Fibroblast of upper back skin (primary cell): ENCODE measurements at regions not wholly inside any gene's neighbourhood (a gene's known extent, or its start where the extent isn't known, plus 50 kb on each side); places are given as distances from the start of the nearest gene placed in this dataset.
"Not testable (repeated sequence)": the region's sequence is repeated elsewhere in the genome, so short reads cannot be mapped to it uniquely, and the experiment has no call there.

ENCODE experiments used
- DNase-seq: peaks from one replicate; pipeline ENCODE4 v3.0.0-alpha.2; 2013

DNA sequence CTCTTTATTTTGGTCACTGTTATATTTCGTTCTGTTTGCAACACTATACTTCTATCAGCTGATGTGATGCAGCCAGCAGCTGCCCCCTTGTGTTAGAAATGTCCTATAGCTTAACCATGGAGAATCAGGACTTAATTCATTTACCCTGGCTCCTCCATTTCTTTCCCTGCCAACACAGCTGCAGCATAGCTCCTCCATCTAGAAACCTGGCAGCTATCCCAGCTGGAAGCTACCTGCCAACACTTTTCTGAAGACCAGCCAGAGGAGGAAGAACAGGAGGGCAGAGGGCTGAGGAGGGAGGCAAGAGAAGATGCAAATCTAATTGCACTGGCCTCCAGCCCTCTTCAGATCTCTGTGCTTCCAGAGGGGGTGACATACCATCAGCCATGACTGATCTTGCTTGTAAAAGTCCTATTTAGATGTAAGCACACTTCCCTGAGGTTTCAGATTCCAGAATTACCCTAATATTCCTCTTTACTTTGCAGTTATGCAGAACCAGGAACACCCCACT, 156.8 kb upstream of the TMEM260 start:
- DNase-seq: peak; percentile 79

DNA sequence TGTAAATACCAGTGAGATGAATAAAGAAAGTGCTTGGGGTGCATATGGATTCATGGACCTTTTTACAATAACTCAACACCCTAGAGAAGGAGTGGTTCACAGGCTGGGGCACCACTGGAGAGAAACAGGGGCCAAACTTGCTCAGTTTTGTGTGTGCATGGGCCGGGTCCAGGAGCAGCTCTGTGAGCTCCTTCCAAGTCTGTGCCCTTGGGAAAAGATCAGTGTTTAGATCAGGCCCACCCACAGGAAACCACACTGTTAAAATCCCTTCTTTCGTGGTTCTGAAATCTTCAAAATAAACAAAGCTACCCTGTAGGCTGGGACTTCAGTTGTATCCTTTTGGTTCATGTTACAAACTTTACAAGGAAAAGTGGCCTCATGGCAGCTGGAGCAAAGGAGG, 156.1 kb upstream of the TMEM260 start:
- peak; percentile 39 for DNase-seq

DNA sequence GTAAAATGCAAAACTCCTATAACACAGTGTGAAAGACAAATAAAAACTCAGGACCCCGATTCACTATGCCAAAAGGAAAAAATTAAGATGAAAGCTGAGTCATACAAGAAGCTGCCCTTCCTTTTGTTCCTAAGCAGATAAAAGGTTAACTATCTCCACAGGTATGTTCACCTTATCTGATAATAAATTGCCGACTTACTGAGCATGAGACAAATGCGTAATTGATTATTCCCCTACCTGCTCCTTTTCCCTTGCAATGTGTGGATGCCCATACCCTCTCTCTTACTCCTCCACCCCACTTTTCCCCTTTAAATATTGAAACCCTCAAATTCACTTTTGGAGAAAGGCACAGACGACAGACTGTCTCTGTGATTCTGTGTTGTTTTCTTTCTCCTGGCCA, 148.6 kb upstream of the TMEM260 start:
- DNase-seq: no peak

DNA sequence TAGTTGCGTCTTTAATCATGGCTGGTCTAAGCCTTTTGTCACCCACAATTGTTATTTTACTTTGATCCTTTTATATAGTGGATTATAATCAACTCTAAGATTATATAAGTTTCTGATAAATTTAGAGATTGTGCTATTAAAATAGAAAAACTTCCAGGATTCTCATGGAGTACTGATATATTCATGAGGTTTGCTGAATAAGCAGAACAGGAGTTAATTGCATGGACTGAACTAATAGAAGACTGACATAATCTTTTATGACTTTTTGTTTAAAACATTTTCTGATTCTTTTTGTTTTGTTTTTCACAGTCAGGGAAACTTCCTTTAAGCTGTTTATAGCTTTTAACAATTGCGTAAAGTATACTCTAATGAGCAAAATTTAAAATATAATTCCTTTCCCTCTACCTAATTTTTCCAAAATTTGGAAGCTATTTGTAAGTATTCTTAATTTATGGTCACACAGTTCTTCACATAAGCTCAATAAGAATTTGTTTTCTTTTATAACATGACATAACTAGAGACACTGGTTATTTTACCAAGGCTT, 129.9 kb upstream of the TMEM260 start:
- DNase-seq: no peak

DNA sequence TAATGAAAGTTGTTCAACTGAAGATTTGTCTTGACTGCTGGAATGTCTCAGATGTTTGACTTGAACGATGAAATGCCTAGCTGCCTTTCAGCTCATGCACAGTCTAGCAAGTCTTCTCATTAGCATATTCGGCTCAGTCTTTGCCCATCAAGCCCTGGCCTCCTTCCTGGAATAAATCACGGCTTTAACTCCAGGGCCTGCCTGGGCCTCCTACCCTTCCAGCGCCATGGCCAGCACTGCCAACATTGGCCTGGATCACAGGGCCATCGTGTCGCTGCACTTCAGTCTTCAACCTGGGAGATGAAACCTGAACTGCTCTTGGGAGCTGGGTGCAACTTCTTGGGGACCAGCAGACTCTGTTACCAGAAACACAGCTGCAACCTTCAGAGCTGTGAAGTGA, 126.7 kb upstream of the TMEM260 start:
- no peak for DNase-seq

DNA sequence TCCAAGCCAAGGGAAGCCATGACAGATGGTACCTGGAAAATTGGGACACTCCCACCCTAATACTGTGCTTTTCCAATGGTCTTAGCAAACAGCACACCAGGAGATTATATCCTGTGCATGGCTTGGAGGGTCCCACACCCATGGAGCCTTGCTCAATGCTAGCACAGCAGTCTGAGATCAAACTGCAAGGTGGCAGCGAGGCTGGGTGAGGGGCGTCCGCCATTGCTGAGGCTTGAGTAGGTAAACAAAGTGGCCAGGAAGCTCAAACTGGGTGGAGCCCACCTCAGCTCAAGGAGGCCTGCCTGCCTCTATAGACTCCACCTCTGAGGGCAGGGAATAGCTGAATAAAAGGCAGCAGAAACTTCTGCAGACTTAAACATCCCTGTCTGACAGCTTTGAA, 124.9 kb upstream of the TMEM260 start:
- not testable (repeated sequence) for DNase-seq

DNA sequence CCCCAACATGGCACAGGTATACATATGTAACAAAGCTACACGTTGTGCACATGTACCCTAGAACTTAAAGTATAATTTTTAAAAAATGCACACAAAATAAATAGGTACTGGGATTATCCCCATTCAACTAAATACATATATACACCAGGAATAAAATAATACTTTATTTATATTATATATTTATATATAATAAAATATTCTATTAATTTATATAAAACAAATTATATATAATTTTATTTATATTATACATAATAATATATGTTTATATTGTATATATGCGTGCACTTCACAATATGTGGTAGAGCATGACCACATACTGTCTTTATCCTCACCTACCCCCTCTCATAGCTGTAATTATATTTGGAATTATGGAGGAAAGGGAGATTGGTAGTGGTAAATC, 119.1 kb upstream of the TMEM260 start:
- DNase-seq: no peak

DNA sequence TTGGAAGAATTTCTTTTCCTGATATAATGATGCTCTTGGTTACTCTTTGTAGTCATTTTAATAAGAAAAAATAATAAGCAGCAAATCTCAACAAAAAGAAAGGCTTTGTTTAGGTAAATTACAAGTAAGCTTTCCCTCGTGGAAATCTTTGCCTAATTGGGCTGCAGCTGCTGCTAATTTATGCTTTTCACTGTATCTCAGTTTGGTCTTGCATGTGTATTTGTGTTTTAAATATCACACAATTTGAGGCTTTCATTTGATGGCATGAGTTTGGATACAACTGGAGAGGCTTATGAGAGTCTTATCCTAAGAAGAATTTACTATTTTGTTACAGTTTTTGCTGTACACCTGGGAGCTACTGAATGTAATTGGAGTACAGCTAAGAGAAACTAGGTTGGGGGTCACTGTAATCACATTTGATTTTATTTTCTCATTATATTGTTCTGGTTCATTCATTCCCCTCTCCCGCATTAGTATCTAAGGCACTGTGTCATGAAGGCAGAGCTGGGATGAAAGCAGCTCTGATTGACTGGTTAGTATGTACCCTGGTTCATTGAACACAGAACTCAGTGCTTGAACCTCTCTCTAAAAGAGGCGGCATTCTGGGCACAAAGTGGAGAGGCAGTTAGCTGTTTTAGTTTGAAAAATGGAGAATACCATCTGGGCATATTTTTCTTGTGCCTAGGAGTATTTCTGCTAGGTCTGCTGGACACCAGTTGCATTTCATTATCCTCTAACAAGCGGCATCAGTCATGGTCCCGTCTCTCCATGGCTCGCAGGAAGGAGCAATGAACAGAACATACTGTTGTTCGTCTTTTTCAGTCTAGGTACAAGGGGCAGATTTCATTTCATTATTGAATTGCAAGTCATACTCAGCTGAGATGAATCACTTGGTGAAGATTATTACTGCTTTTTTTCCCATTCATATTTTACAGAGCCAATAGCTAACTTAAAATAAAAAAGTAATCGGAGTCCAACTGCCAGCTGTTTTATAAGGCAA, 118.0 kb upstream of the TMEM260 start:
- DNase-seq: no peak

DNA sequence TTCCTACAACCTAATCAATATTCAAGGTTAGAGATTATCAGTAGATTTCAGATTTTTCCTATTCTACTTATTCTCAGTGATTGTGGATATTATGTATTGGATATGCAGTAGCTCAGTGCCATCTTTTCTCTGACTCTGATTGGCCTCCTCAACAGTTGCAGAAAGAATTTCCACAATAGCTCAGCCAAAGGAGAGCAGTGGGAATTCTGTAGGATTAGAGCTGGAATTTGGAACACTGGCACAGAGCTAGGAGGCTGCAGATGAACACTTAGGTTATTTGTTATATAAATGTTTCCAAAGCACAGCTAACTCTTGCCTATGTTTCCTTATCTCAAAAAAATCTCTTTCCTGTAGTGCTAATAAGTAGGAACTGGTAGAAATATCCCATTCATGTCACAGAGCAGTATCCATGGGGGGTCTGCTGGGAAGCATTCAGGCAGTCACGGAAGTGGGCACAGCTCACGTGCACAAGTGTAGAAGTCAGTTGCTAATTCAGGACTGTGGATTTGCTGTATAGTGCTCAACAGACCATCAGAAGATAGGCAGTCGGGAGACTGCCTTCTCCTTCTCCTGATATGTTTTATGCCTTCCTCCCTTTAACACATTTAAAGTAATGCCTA, 116.2 kb upstream of the TMEM260 start:
- no peak for DNase-seq

DNA sequence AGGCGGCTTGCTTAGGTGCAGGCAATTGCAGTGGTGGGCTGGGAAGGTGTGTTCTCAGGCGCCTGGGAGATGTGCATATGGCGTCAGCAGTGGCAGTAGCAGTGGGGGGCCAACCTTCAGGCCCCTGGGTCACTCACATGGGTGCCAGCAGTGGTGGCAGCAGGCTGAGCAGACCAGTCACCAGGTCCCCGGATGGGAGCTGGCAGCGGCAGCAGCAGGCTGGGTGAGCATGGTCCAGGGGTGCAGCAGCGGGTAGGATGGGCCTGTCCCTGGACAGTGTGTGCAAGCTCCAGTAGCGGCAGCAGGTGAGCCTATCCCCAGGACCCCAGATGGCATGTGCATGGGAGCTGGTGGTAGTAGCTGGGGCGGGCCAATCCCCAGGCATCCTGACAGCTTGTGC, 108.5 kb upstream of the TMEM260 start:
- DNase-seq: no peak

DNA sequence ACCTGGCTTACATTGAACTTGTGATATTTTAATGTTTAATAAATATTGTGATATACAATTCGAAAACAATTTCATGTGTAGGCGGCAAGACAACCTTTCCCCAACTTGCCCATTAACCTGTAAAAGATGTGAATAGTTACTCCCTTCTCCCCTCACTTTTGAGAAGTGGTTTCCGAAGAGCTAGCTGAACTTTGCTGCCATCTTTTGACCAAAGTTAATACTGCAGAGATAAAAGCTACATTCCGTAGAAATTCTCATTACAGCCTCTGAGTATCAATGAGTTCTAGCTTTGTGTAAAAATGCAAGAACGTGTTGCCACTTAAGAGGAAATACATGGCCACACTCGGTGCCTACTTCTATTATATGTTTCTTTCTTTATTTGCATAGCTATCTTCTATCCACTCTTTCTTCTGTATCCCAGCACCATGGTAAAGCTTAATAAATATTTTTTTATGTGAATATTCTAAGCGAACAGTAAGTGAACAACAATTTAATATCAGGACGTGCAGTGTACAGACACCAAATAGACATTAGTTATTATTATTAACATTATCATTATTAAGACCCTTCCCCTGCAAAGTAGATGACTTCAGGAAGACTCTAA, 105.1 kb upstream of the TMEM260 start:
- DNase-seq: peak; percentile 40

DNA sequence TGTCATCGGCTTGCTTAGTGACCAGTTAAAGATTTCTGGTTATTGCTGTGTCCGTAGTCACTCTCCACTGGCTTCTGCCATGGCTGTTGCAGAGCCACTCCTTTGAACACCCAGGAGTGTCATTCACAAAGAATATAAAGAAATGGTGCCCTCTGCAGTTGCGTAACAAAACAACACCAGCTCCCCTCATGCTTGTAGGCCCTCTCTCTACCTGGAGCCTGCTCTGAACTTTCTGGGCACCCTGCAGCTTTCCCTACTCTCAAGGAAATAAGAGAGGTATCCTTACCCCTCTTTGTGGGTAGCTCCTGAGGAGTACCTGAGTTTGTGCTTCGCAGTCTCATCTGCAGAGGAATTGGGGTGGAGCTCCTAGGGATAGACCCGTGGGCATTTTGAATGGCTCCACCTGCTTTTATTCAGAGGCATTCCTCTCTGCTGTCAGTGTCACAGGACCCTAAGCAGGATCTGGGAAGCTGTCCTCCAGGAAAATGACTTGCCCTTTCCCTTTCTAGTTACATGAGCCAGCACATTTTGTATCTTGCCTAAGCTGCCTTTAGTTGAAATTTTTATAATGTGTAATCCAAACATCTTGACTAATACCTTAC, 97.2 kb upstream of the TMEM260 start:
- DNase-seq: peak; percentile 17

DNA sequence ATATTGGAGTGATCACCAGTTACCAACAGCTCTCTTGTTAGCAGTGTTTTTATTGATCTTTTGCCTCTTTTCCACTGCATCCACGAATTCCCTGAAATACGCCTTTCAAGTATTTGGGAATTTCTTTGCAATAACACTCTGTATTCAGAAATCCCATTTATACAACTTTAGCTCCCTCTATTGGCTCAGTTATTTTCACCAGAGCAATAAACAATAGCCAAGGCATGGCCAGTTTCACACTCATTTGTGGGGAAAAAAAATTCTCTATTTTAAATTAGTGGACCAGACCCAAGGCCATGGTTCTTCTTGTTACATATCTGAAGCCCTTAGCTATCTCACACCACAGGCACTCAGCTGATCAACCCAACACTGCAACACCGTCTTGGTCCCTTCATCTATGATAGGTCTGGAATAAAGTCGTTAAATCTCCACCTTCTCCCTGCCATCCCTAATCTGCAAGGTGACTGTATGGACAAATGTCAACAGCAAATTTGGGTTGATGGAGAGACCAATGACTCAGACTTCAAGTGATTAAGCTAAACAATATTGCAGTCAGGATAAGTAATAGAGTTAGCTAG, 92.4 kb upstream of the TMEM260 start:
- peak; percentile 29 for DNase-seq

DNA sequence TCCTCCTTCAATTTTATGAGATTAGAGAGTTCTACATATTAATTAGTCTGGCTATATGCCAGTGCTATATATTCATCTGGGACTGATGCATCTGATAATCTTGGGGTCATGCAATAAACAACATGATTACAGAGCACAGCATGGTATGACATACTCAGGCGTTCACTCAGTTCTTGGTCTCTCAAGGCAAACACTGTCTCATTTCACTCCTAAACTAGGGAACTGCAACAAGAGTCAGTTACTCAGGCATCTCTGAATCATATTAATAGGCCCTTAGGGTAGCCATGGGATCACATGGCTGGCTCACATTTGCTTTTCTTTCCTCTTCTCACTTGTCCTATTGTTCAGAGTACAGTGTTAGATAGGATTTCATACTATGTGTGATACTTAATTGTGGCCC, 91.8 kb upstream of the TMEM260 start:
- DNase-seq: peak; percentile 23

DNA sequence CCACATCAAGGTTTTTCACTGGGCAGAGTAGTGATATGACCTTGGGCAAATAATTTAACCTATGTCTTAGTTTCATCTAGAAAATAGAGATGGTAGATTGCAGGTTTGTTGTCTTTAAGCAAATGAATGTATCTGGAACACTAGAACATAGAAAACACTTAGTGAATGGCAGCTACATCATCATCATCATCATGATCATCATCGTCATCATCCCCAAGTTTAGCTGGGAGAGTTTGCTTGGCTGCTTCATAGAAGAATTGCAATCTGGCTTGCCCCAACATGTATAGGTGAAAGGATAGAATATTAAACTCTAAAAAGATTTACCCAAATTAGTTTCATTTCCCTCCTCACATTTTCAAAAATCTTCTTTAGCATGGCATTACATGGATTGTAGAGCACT, 91.3 kb upstream of the TMEM260 start:
- no peak for DNase-seq

DNA sequence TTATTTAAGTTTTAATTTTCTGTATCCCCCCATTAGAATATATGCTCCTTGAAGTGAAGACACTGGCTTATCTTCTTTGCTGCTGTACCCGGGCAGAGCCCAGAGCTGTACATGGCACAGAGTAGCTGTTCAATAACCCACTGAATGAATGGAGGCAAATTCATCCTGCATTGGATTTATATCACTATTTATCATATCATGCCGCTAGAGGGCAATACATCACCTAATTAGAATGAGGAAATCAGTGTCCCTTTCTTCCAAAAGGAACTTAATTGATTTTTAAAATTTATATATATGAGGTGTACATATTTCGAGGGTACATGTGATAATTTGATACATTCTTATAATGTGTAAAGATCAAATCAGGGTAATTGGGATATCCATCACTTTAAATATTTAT, 89.2 kb upstream of the TMEM260 start:
- peak; percentile 35 for DNase-seq

DNA sequence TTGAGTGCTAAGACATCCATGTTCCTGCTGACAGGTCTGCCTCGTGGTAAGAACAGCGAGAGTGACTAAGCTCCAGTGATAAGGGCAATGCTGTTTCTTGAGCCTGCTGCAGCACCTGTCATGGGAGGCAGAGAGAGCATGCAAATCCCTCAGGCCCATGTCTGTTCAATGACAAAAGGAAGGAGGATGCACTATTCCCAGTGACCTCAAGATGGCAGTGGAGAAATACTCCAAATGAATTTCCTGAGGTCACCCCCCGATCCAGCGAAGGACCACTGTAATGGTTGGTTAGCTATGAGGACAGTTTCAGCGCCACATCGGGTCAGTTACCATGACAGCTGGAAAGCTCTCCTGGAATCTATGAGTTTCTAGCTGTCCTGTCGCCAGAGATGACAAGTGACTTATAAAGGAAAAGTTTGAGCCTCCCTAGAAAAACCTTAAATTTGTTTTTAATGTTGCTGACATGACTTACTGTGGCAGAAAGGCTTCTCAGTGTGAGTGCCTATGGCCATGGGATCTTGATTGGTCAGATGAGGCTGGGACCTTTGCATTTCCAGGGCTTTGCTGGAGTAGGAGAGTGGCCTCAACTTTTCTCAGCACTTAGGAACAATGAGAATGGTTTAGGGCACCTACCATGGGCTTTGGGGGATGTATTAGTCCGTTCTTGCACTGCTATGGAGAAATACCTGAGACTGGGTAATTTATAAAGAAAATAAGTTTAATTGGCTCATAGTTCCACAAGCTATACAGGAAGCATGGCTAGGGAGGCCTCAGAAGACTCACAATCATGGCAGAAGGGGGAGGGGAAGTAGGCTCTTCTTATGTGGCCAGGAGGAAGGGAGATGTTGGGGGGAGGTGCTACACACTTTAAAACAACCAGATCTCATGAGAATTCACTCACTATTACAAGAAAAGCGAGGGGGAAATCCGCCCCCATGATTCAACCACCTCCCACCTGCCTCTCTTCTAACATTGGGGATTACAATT, 88.0 kb upstream of the TMEM260 start:
- DNase-seq: peak; percentile 51

DNA sequence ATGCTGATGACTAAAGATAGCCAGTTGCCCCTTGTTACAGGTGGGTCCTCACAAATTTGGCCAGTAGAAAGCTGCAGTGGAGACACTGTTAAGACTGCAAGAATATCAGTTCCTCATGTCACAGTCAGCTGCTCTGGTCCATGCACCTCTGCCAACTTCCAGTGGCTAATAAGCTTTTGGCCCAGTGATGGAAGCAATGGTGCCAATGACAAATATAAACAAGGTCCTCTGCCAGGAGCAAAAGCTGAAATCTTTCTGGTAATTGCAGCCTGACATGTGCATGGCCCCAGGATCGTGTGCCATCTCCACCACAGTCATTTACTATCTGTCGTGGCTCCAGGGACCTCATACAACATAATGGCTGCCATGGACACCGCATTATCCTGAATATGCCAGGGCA, 85.4 kb upstream of the TMEM260 start:
- no peak for DNase-seq

DNA sequence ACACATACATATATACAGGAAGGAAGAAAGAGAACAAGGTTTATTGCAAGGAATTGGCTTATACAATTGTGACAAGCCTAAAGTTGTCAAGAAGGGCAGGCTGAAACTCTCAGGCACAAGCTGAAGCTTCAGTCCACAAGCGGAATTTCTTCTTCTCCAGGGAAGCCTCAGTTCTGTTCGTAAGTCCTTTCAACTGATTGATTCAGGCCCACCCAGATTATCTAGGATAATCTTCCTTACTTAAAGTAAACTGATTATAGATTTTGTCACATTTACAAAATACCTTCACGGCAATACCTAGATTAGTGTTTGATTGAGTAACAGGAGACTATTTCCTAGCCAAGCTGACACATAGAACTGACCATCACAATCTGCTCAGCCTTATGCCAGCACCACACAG, 81.5 kb upstream of the TMEM260 start:
- no peak for DNase-seq

DNA sequence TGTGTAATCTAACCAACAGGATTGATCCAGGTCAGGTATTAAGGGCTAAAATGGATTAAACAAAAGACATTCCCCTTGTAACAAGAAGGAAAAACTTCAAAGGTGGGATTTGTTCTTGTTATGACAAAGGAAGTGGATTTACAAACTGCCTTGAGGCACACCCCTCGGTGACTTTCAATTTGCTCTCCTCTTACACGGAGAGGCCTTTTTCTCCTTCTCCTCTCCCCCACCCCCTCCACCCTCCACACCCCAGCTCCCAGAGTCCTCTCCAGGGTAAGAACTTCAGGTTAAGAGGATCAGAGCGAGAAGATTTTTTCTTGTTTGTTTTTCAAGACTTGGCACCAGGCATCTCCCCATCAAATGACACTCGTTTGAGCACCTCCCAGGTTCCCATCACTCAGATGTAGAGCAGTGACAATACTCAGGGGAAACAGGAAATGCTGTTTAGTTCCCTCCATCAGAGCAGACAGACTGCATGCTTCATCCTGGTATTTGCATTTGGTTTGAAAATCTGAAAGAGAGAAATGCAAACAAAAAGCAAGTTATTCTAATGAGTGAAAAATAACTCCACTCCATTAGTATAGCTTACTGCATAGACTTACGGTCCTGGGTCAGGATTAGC, 77.6 kb upstream of the TMEM260 start:
- DNase-seq: no peak

DNA sequence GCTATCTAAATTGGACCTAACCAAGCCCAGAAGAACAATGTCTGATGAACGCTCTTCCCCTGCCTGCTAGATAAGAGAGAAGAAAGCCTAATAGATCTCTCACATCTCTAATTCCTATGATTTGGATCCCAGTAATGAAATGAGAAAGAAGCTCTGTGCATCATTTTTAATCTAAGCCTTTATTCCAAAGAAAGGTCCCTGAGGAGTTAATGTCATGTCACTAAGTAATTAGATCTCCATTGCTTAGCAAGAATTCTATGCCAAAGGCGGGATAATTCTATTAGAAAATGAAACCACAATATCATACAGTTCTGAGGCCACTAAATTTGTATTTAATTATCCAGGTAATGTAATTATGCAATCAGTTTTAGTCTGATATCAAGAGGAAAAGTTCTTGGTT, 74.2 kb upstream of the TMEM260 start:
- DNase-seq: no peak
